SJCRH30 (cell line): ENCODE measurements at regions not wholly inside any gene's neighbourhood (a gene's known extent, or its start where the extent isn't known, plus 50 kb on each side); places are given as distances from the start of the nearest gene placed in this dataset.

Source experiments
- DNase-seq, 2 experiments: peaks; one replicate each; pipeline ENCODE4 v3.0.0-alpha.2; 2015 to 2020
- H3K27ac ChIP-seq: fragments of 250-450 bp; sonication (Bioruptor Pico); 2 replicates; pipeline ENCODE4 v1.5.1; 2020; ENCODE audit warnings: mild to moderate bottlenecking, moderate library complexity
- H3K27me3 ChIP-seq: fragments of 250-450 bp; sonication (Bioruptor Pico); 2 replicates; pipeline ENCODE4 v1.5.1; 2020; ENCODE audit warnings: mild to moderate bottlenecking, moderate library complexity
- H3K36me3 ChIP-seq: fragments of 250-450 bp; sonication (Bioruptor Pico); 2 replicates; pipeline ENCODE4 v1.5.1; 2020; ENCODE audit warnings: mild to moderate bottlenecking, moderate library complexity
- H3K4me1 ChIP-seq: fragments of 250-450 bp; sonication (Bioruptor Pico); 2 replicates; pipeline ENCODE4 v1.5.1; 2020; ENCODE audit warnings: mild to moderate bottlenecking, moderate library complexity
- H3K4me3 ChIP-seq: fragments of 250-450 bp; sonication (Bioruptor Pico); 2 replicates; pipeline ENCODE4 v1.5.1; 2020; ENCODE audit warnings: mild to moderate bottlenecking, moderate library complexity
- H3K9me3 ChIP-seq: fragments of 250-450 bp; sonication (Bioruptor Pico); replicated peaks from 2 replicates; pipeline ENCODE4 v1.5.1; 2020; ENCODE audit warnings: mild to moderate bottlenecking, moderate library complexity

- no peak overlapping the region for H3K4me3 ChIP-seq
- H3K4me1 ChIP-seq = peaks cover 44% of the 10 kb centered on the region
- H3K27me3 ChIP-seq = no peaks in the 10 kb centered on the region
- DNase-seq = peak; percentile 93 to 97
- H3K36me3 ChIP-seq = no peaks in the 10 kb centered on the region
- peak overlapping the region; percentile 86 for H3K27ac ChIP-seq
- H3K9me3 ChIP-seq = 0 out of 2 replicates have a peak, but pooled peaks cover 3% of the 10 kb centered on the region
Measured at GRCh38 chr17:72512649-72513556, 392.1 kb downstream of the SOX9 start.

DNA sequence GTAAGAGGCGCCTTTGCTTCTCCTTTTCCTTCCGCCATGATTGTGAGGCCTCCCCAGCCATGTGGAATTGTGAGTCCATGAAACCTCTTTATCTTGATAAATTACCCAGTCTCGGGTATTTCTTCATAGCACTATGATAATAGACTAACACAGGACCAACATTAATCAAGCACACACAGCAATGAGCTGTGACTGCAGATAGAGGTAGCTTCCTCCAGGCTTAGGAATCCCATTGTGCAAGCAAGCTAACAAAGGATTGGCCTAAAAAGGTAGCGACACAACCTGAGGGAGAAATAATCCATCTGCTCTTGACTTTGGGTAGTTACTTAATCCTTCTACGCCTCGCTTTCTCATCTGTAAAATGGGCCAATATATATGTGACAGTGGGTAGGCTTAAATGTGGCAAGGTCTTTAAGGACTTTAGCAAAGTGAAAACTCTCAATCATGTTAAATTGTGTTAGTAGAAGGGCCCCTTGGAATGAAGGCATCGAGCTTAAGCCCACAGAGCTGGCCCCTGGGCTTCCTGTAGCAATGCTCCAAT is 393.6 kb downstream of the SOX9 start:
- H3K27me3 ChIP-seq = no peaks in the 10 kb centered on the region
- no peak overlapping the region for H3K4me3 ChIP-seq
- no peak for DNase-seq
- H3K9me3 ChIP-seq = no peaks in the 10 kb centered on the region
- peaks cover 41% of the 10 kb centered on the region for H3K4me1 ChIP-seq
- no peak overlapping the region for H3K27ac ChIP-seq
- H3K36me3 ChIP-seq = no peaks in the 10 kb centered on the region

DNA sequence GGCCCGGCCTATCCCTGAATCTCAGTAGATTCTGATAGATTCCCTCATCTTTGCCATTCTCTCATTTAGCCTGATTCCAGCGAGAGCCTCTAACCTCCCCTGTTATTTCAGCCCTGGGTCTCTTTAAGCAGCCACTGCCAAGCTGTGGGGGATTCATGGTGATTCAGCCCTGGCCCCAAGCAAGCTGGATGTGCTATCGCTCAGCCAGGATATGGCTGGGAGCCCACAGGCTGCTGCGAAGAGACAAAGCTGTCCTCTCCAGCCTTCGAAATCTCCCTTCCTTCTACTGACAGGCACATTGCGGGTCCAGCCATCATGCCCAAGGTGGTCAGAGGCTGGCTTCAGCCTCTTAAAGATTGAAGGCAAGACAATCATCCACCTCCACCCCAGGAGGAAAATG is 394.1 kb downstream of the SOX9 start:
- DNase-seq = no peak
- Histone ChIP-seq H3K27ac (no peak overlapping the region), H3K9me3 (no peaks in the 10 kb centered on the region), H3K27me3 (no peaks in the 10 kb centered on the region), H3K4me3 (no peak overlapping the region), H3K4me1 (peaks cover 37% of the 10 kb centered on the region), H3K36me3 (no peaks in the 10 kb centered on the region)

- Histone ChIP-seq H3K36me3 (no peaks in the 10 kb centered on the region), H3K27me3 (no peaks in the 10 kb centered on the region), H3K27ac (no peak overlapping the region), H3K4me3 (no peak overlapping the region), H3K9me3 (no peaks in the 10 kb centered on the region), H3K4me1 (peaks cover 32% of the 10 kb centered on the region)
- DNase-seq = no peak
Measured at GRCh38 chr17:72515291-72516065, 394.7 kb downstream of the SOX9 start.

GRCh38 chr17:72516772-72517399 is 396.1 kb downstream of the SOX9 start:
- peak; percentile 35 to 49 for DNase-seq
- Histone ChIP-seq H3K9me3 (no peaks in the 10 kb centered on the region), H3K4me3 (peak overlapping the region; percentile 29), H3K27me3 (no peaks in the 10 kb centered on the region), H3K27ac (peak overlapping the region; percentile 27; the same call in 1 of the 2 replicates), H3K4me1 (peaks cover 17% of the 10 kb centered on the region), H3K36me3 (no peaks in the 10 kb centered on the region)

DNA sequence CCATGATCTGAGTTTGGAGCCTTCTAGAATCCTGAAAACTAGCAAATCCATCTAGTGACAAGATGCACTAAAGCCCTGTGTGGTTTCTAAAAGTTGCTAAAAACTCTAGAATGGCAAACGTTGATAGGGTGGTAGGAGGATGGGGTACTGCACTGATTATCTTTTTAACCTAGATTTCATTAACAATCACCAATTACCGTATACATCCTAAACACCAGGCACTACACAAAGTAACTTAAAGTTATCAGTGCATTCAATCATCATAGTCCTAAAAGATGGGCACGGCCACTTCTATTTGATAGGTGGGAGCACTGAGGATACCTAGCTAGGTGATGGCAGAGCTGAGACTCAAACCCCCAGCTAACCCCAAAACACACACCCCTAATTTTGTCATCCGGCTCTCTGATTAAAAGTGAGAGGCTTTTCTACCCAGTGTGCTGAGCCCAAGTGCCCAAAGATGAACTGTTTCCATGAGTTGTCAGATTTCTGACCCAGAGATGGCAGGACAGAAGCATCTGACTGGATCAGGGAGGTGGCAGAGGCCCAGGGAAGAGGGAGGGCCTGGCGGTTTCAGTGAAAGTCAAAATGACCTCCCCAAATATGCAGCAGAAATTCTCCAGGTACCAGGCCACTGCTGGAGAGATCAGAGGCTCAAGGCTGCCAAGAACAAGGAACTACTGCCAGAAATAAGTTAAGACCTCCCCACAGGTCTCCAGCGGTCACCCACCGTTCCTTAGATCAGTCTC is 396.8 kb downstream of the SOX9 start:
- H3K9me3 ChIP-seq = no peaks in the 10 kb centered on the region
- H3K27me3 ChIP-seq = no peaks in the 10 kb centered on the region
- peaks cover 10% of the 10 kb centered on the region for H3K4me1 ChIP-seq
- H3K4me3 ChIP-seq = peak overlapping the region; percentile 29; the same call in 1 of the 2 replicates
- H3K36me3 ChIP-seq = no peaks in the 10 kb centered on the region
- no peak overlapping the region; the same call in 1 of the 2 replicates for H3K27ac ChIP-seq
- DNase-seq = no peak

- Histone ChIP-seq H3K4me1 (peaks cover 4% of the 10 kb centered on the region; the same call in 1 of the 2 replicates), H3K36me3 (no peaks in the 10 kb centered on the region), H3K27ac (no peak overlapping the region), H3K4me3 (no peak overlapping the region), H3K9me3 (no peaks in the 10 kb centered on the region), H3K27me3 (no peaks in the 10 kb centered on the region)
- no peak for DNase-seq
Measured at GRCh38 chr17:72518159-72518732, 397.4 kb downstream of the SOX9 start.

GRCh38 chr17:72518753-72519597 is 398.2 kb downstream of the SOX9 start:
- Histone ChIP-seq H3K36me3 (no peaks in the 10 kb centered on the region), H3K4me3 (no peak overlapping the region), H3K27ac (no peak overlapping the region), H3K9me3 (no peaks in the 10 kb centered on the region), H3K27me3 (no peaks in the 10 kb centered on the region), H3K4me1 (no peaks in the 10 kb centered on the region)
- DNase-seq = no peak

DNA sequence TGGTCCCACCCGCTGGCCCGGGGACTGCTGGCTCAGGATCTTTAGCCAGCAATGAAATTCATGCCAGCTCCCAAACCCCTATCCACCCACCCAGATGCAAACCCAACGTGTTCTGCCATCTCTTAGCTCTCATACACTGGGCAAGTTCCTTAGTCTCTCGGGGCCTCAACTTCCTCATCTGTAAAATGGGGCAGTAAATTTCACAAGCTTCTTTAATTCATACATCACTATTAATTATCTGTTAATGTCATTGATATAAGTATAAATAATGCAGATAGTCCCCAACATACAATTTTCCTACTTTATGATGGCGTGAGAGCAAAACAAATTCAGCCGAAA is 398.7 kb downstream of the SOX9 start:
- no peaks in the 10 kb centered on the region for H3K36me3 ChIP-seq
- H3K27ac ChIP-seq = no peak overlapping the region
- H3K9me3 ChIP-seq = no peaks in the 10 kb centered on the region
- no peaks in the 10 kb centered on the region for H3K27me3 ChIP-seq
- no peak for DNase-seq
- H3K4me1 ChIP-seq = no peaks in the 10 kb centered on the region
- H3K4me3 ChIP-seq = no peak overlapping the region

DNA sequence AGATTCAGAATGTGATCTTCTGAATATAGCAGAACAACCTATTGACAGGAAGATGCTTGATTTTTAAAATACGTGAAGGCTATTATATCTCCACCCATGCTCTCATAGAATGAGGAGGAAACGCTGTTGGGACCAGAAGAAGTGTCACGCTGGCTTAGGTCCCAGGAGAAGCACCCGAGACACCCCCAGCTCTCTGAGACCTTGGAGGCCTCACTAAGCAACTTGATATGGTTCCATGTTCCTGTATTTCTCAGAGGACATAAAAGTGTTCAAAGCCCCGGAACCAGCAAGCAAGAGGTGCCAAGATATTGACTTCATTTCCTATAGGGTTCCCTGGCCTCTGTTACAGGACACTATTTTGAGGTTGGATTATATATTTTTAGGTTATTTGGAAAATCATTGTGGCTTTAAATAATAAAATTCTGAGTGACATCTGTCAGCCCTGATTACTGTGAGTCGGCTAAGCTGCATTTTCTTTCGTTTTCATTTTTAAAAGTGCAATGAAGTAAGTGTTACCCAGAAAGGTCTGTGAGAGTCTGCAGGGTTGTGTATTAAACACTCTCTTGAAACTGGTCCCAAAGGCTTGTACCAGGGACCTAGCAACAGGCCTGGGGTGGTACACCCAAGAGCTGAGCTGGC is 400.0 kb downstream of the SOX9 start:
- no peak overlapping the region for H3K4me3 ChIP-seq
- no peaks in the 10 kb centered on the region for H3K27me3 ChIP-seq
- H3K9me3 ChIP-seq = no peaks in the 10 kb centered on the region
- DNase-seq = no peak
- H3K27ac ChIP-seq = no peak overlapping the region
- no peaks in the 10 kb centered on the region for H3K36me3 ChIP-seq
- H3K4me1 ChIP-seq = no peaks in the 10 kb centered on the region

GRCh38 chr17:72523491-72523890 is 402.7 kb downstream of the SOX9 start:
- Histone ChIP-seq H3K27me3 (no peaks in the 10 kb centered on the region), H3K27ac (no peak overlapping the region), H3K4me1 (no peaks in the 10 kb centered on the region), H3K9me3 (no peaks in the 10 kb centered on the region), H3K36me3 (no peaks in the 10 kb centered on the region), H3K4me3 (no peak overlapping the region)
- DNase-seq = no peak

- H3K4me3 ChIP-seq = no peak overlapping the region
- no peaks in the 10 kb centered on the region for H3K36me3 ChIP-seq
- H3K9me3 ChIP-seq = no peaks in the 10 kb centered on the region
- H3K27ac ChIP-seq = no peak overlapping the region
- no peaks in the 10 kb centered on the region for H3K27me3 ChIP-seq
- DNase-seq = no peak
- H3K4me1 ChIP-seq = no peaks in the 10 kb centered on the region
Measured at GRCh38 chr17:72525225-72526015, 404.6 kb downstream of the SOX9 start.
